ENCODE measurements at regions not wholly inside any gene's neighbourhood (a gene's known extent, or its start where the extent isn't known, plus 50 kb on each side); places are given as distances from the start of the nearest gene placed in this dataset.

- no peak for FAIRE-seq
- no peak for DNase-seq (ENCODE audit: low spot score in 2 of 2)
Measured at GRCh38 chr2:153109793-153110192, 368.8 kb downstream of the RPRM start.

- FAIRE-seq = no peak
- DNase-seq (ENCODE audit: low spot score in 2 of 2) = no peak
Measured at GRCh38 chr2:153106802-153107477, 371.6 kb downstream of the RPRM start.

- DNase-seq (ENCODE audit: low spot score in 2 of 2) = no peak
- FAIRE-seq = no peak
Measured at GRCh38 chr2:153105829-153106578, 372.6 kb downstream of the RPRM start.

- DNase-seq (ENCODE audit: low spot score in 2 of 2) (no peak), FAIRE-seq (no peak)
Measured at GRCh38 chr2:153101187-153101586, 377.4 kb downstream of the RPRM start.

- FAIRE-seq (no peak), DNase-seq (ENCODE audit: low spot score in 2 of 2) (no peak)
Measured at GRCh38 chr2:153100151-153100550, 378.4 kb downstream of the RPRM start.

- FAIRE-seq = no peak
Measured at GRCh38 chr2:153098073-153098472, 379.7 kb downstream of the ARL6IP6 start.

GRCh38 chr2:153096272-153096671 is 377.9 kb downstream of the ARL6IP6 start:
- DNase-seq (ENCODE audit: low spot score in 2 of 2) (no peak), FAIRE-seq (no peak)

More at GRCh38 chr2:153098073-153098472, 379.7 kb downstream of the ARL6IP6 start:
- DNase-seq (ENCODE audit: low spot score in 2 of 2) = no peak

- no peak for DNase-seq (ENCODE audit: low spot score in 2 of 2)
- FAIRE-seq = no peak
Measured at GRCh38 chr2:153091344-153091743, 372.9 kb downstream of the ARL6IP6 start.

- FAIRE-seq = no peak
Measured at GRCh38 chr2:153079315-153079714, 360.9 kb downstream of the ARL6IP6 start.

GRCh38 chr2:153077311-153077710 is 358.9 kb downstream of the ARL6IP6 start:
- FAIRE-seq = no peak
- DNase-seq (ENCODE audit: low spot score in 2 of 2) = no peak

More at GRCh38 chr2:153079315-153079714, 360.9 kb downstream of the ARL6IP6 start:
- DNase-seq (ENCODE audit: low spot score in 2 of 2) = no peak

GRCh38 chr2:153074207-153074606 is 355.8 kb downstream of the ARL6IP6 start:
- no peak for DNase-seq (ENCODE audit: low spot score in 2 of 2)
- no peak for FAIRE-seq

GRCh38 chr2:153072813-153073212 is 354.4 kb downstream of the ARL6IP6 start:
- DNase-seq (ENCODE audit: low spot score in 2 of 2) = no peak

GRCh38 chr2:153072077-153072476 is 353.7 kb downstream of the ARL6IP6 start:
- DNase-seq (ENCODE audit: low spot score in 2 of 2) = no peak
- FAIRE-seq = no peak

More at GRCh38 chr2:153072813-153073212, 354.4 kb downstream of the ARL6IP6 start:
- no peak for FAIRE-seq

GRCh38 chr2:153071090-153071489 is 352.7 kb downstream of the ARL6IP6 start:
- DNase-seq (ENCODE audit: low spot score in 2 of 2) (no peak), FAIRE-seq (no peak)

GRCh38 chr2:153068915-153069314 is 350.5 kb downstream of the ARL6IP6 start:
- no peak for DNase-seq (ENCODE audit: low spot score in 2 of 2)
- no peak for FAIRE-seq

- DNase-seq (ENCODE audit: low spot score in 2 of 2) = no peak
- FAIRE-seq = no peak
Measured at GRCh38 chr2:153068052-153068451, 349.6 kb downstream of the ARL6IP6 start.

- DNase-seq (ENCODE audit: low spot score in 2 of 2) (no peak), FAIRE-seq (no peak)
Measured at GRCh38 chr2:153059338-153060052, 341.1 kb downstream of the ARL6IP6 start.

GRCh38 chr2:153057743-153058142 is 339.3 kb downstream of the ARL6IP6 start:
- DNase-seq (ENCODE audit: low spot score in 2 of 2) = no peak
- FAIRE-seq = no peak

GRCh38 chr2:153055182-153055581 is 336.8 kb downstream of the ARL6IP6 start:
- DNase-seq (ENCODE audit: low spot score in 2 of 2) = no peak
- FAIRE-seq = no peak

- no peak for DNase-seq (ENCODE audit: low spot score in 2 of 2)
- no peak for FAIRE-seq
Measured at GRCh38 chr2:153052807-153053559, 334.6 kb downstream of the ARL6IP6 start.

GRCh38 chr2:153047220-153047619 is 328.8 kb downstream of the ARL6IP6 start:
- DNase-seq (ENCODE audit: low spot score in 2 of 2) = no peak
- no peak for FAIRE-seq
